GM12872 (cell line): ENCODE measurements at regions not wholly inside any gene's neighbourhood (a gene's known extent, or its start where the extent isn't known, plus 50 kb on each side); places are given as distances from the start of the nearest gene placed in this dataset.

Experiments used
- CTCF ChIP-seq: IDR thresholded peaks from 3 replicates; pipeline ENCODE4 v1.5.1; 2011; ENCODE audit warnings: low read depth, mild to moderate bottlenecking, low read length, moderate library complexity; ENCODE audit not compliant: insufficient read depth

GRCh38 chr2:12819103-12819475 is 102.4 kb downstream of the TRIB2 start:
- TF ChIP-seq CTCF: no peak

- TF ChIP-seq CTCF: no peak
Measured at GRCh38 chr2:12819721-12820120, 103.0 kb downstream of the TRIB2 start.

- TF ChIP-seq CTCF: no peak
Measured at GRCh38 chr2:12821656-12822055, 104.9 kb downstream of the TRIB2 start.

GRCh38 chr2:12824351-12824777 is 107.6 kb downstream of the TRIB2 start:
- no peak for TF ChIP-seq CTCF

- TF ChIP-seq CTCF: no peak
Measured at GRCh38 chr2:12824778-12825379, 108.1 kb downstream of the TRIB2 start.

GRCh38 chr2:12826781-12827180 is 110.0 kb downstream of the TRIB2 start:
- no peak for TF ChIP-seq CTCF

- TF ChIP-seq CTCF: no peak
Measured at GRCh38 chr2:12827721-12828120, 111.0 kb downstream of the TRIB2 start.
